IMR-90 (cell line): ENCODE measurements at regions not wholly inside any gene's neighbourhood (a gene's known extent, or its start where the extent isn't known, plus 50 kb on each side); places are given as distances from the start of the nearest gene placed in this dataset.

Experiments used
- ATAC-seq: fragments of 200-7000 bp; cut with Tn5 transposase; 2 replicates; pipeline ENCODE4 v1.9.1; 2020; ENCODE audit warnings: low read depth, mild to moderate bottlenecking, moderate library complexity
- BruUV-seq: library from RNA; stranded (reverse); fragments of 400-500 nt; replicated peaks from 2 replicates; lab custom pipeline; 2021; lab: Mats Ljungman, UMichigan
- CTCF ChIA-PET: fragments of 300-600 bp; formaldehyde crosslinking; extraction: SDS; loops from one replicate; lab custom pipeline; 2021; ENCODE audit warnings: antibody characterized with exemption; lab: Yijun Ruan, JAX
- POLR2A ChIA-PET: fragments of 300-600 bp; sonication (Branson Sonifier 250); formaldehyde crosslinking; loops from one replicate; lab custom pipeline; 2022; ENCODE audit warnings: antibody characterized with exemption; ENCODE audit not compliant: unreplicated experiment; lab: Charles Lee
- DNase-seq: peaks from one replicate; pipeline ENCODE4 v3.0.0; 2013
- H2AFZ ChIP-seq: replicated peaks from 2 replicates; pipeline ENCODE3; 2013; ENCODE audit warnings: low read length, mild to moderate bottlenecking; ENCODE audit not compliant: poor library complexity
- H2AK5ac ChIP-seq: 2 replicates; pipeline ENCODE4 v1.6.1; 2013; ENCODE audit warnings: low read depth, low read length, inconsistent platforms
- H2AK9ac ChIP-seq: replicated peaks from 2 replicates; pipeline ENCODE3; 2013; ENCODE audit warnings: mild to moderate bottlenecking, low read depth, low read length, moderate library complexity; ENCODE audit not compliant: poor library complexity
- H2BK120ac ChIP-seq: 2 replicates; pipeline ENCODE4 v1.6.1; 2013; ENCODE audit warnings: low read depth, low read length, inconsistent platforms
- H2BK15ac ChIP-seq: 3 replicates; pipeline ENCODE4 v1.6.1; 2013; ENCODE audit warnings: low read depth, low read length, inconsistent platforms
- H2BK20ac ChIP-seq: 2 replicates; pipeline ENCODE4 v1.6.1; 2013; ENCODE audit warnings: low read depth, mild to moderate bottlenecking, inconsistent platforms, low read length, moderate library complexity
- H2BK5ac ChIP-seq: 2 replicates; pipeline ENCODE4 v1.6.1; 2013; ENCODE audit warnings: mild to moderate bottlenecking, low read depth, low read length, inconsistent platforms; ENCODE audit not compliant: poor library complexity, severe bottlenecking
- H3K14ac ChIP-seq: replicated peaks from 2 replicates; pipeline ENCODE4 v1.6.1; 2013; ENCODE audit warnings: low read depth, low read length, inconsistent platforms
- H3K18ac ChIP-seq: 2 replicates; pipeline ENCODE4 v1.6.1; 2013; ENCODE audit warnings: low read depth, low read length, control low read depth
- H3K23ac ChIP-seq: 2 replicates; pipeline ENCODE4 v1.6.1; 2013; ENCODE audit warnings: low read depth, low read length, inconsistent platforms
- H3K27ac ChIP-seq: 2 replicates; pipeline ENCODE4 v1.5.1; 2013; ENCODE audit warnings: mild to moderate bottlenecking, control low read depth, low read length; ENCODE audit not compliant: insufficient read depth
- H3K27me3 ChIP-seq: 2 replicates; pipeline ENCODE4 v1.6.1; 2013; ENCODE audit warnings: low read length; ENCODE audit not compliant: control insufficient read depth, insufficient read depth
- H3K36me3 ChIP-seq: 2 replicates; pipeline ENCODE4 v1.6.1; 2013; ENCODE audit warnings: low read length, mixed read lengths; ENCODE audit not compliant: control insufficient read depth, insufficient read depth
- H3K4ac ChIP-seq: 2 replicates; pipeline ENCODE4 v1.6.1; 2013; ENCODE audit warnings: low read depth, low read length, inconsistent platforms
- H3K4me1 ChIP-seq: 2 replicates; pipeline ENCODE4 v1.6.1; 2013; ENCODE audit warnings: low read length, mixed read lengths; ENCODE audit not compliant: control insufficient read depth, insufficient read depth
- H3K4me2 ChIP-seq: 2 replicates; pipeline ENCODE4 v1.6.1; 2013; ENCODE audit warnings: low read depth, mild to moderate bottlenecking, control low read depth, low read length, moderate library complexity
- H3K4me3 ChIP-seq: 2 replicates; pipeline ENCODE4 v1.5.1; 2013; ENCODE audit warnings: low read depth, mild to moderate bottlenecking, control low read depth, low read length, moderate library complexity; ENCODE audit not compliant: insufficient read depth
- H3K56ac ChIP-seq: 2 replicates; pipeline ENCODE4 v1.6.1; 2013; ENCODE audit warnings: low read length, inconsistent platforms; ENCODE audit not compliant: insufficient read depth; ENCODE audit errors: extremely low read depth
- H3K79me1 ChIP-seq, 2 experiments: 2 replicates each; pipeline ENCODE4 v1.6.1; 2013; ENCODE audit warnings: low read length in 2 of 2, inconsistent platforms in 1 of 2, low read depth in 1 of 2
- H3K9ac ChIP-seq: 2 replicates; pipeline ENCODE4 v1.6.1; 2013; ENCODE audit warnings: low read depth, low read length, control low read depth
- H3K9me1 ChIP-seq: 2 replicates; pipeline ENCODE4 v1.6.1; 2013; ENCODE audit warnings: low read length, inconsistent platforms; ENCODE audit not compliant: insufficient read depth
- H3K9me3 ChIP-seq: 2 replicates; pipeline ENCODE4 v1.6.1; 2013; ENCODE audit warnings: low read length; ENCODE audit not compliant: control insufficient read depth, insufficient read depth
- H4K20me1 ChIP-seq: 2 replicates; pipeline ENCODE4 v1.6.1; 2013; ENCODE audit warnings: low read length, inconsistent platforms; ENCODE audit not compliant: insufficient read depth
- H4K5ac ChIP-seq: 2 replicates; pipeline ENCODE4 v1.6.1; 2013; ENCODE audit warnings: mild to moderate bottlenecking, low read depth, low read length, control low read depth
- H4K8ac ChIP-seq, 2 experiments: 2 replicates each; pipeline ENCODE4 v1.6.1; 2013; ENCODE audit warnings: low read depth in 2 of 2, low read length in 2 of 2, control low read depth in 1 of 2, inconsistent platforms in 1 of 2
- H4K91ac ChIP-seq: 2 replicates; pipeline ENCODE4 v1.6.1; 2013; ENCODE audit warnings: low read depth, low read length, inconsistent platforms; ENCODE audit not compliant: insufficient read depth
- BHLHE40 ChIP-seq: fragments of 150-350 bp; IDR thresholded peaks from 2 replicates; pipeline ENCODE4 v1.6.1; 2016; ENCODE audit warnings: mild to moderate bottlenecking, low read depth, low read length
- CEBPB ChIP-seq: IDR thresholded peaks from 2 replicates; pipeline ENCODE4 v1.6.1; 2012; ENCODE audit warnings: low read depth, low read length, improper control_type of control experiment
- CHD1 ChIP-seq: IDR thresholded peaks from 2 replicates; pipeline ENCODE4 v1.6.1; 2012; ENCODE audit warnings: low read depth, low read length, improper control_type of control experiment
- CTCF ChIP-seq: conservative IDR thresholded peaks from 2 replicates; pipeline ENCODE4 v1.5.1; 2012; ENCODE audit warnings: mild to moderate bottlenecking, low read depth, low read length, improper control_type of control experiment
- ELK1 ChIP-seq: fragments of 150-350 bp; IDR thresholded peaks from 2 replicates; pipeline ENCODE4 v1.6.1; 2016; ENCODE audit warnings: low read depth, mild to moderate bottlenecking, low read length, moderate library complexity, borderline replicate concordance
- FOS ChIP-seq: fragments of 150-350 bp; IDR thresholded peaks from 2 replicates; pipeline ENCODE4 v1.6.1; 2016; ENCODE audit warnings: low read depth, low read length
- MAFK ChIP-seq: IDR thresholded peaks from 2 replicates; pipeline ENCODE4 v1.6.1; 2012; ENCODE audit warnings: low read depth, low read length, improper control_type of control experiment
- MAZ ChIP-seq: IDR thresholded peaks from 2 replicates; pipeline ENCODE4 v1.6.1; 2012; ENCODE audit warnings: low read depth, mild to moderate bottlenecking, low read length, improper control_type of control experiment, moderate library complexity, borderline replicate concordance
- MXI1 ChIP-seq: IDR thresholded peaks from 2 replicates; pipeline ENCODE4 v1.6.1; 2012; ENCODE audit warnings: low read depth, mild to moderate bottlenecking, low read length, moderate library complexity, borderline replicate concordance
- NFE2L2 ChIP-seq: fragments of 150-350 bp; IDR thresholded peaks from 2 replicates; pipeline ENCODE4 v1.6.1; 2016; ENCODE audit warnings: low read depth, mild to moderate bottlenecking, low read length
- POLR2A ChIP-seq: IDR thresholded peaks from 2 replicates; pipeline ENCODE4 v1.6.1; 2012; ENCODE audit warnings: mild to moderate bottlenecking, low read depth, low read length
- RAD21 ChIP-seq: IDR thresholded peaks from 2 replicates; pipeline ENCODE4 v1.6.1; 2012; ENCODE audit warnings: low read length, improper control_type of control experiment
- RCOR1 ChIP-seq: IDR thresholded peaks from 2 replicates; pipeline ENCODE4 v1.6.1; 2012; ENCODE audit warnings: mild to moderate bottlenecking, low read length, improper control_type of control experiment; ENCODE audit not compliant: insufficient replicate concordance
- RFX5 ChIP-seq: IDR thresholded peaks from 2 replicates; pipeline ENCODE4 v1.8.0; 2012; ENCODE audit warnings: low read depth, mild to moderate bottlenecking, low read length, moderate library complexity
- SMC3 ChIP-seq: fragments of 150-350 bp; IDR thresholded peaks from 2 replicates; pipeline ENCODE4 v1.6.1; 2016; ENCODE audit warnings: low read depth, mild to moderate bottlenecking, antibody characterized with exemption, low read length, moderate library complexity
- USF2 ChIP-seq: fragments of 150-350 bp; IDR thresholded peaks from 2 replicates; pipeline ENCODE4 v1.6.1; 2017; ENCODE audit warnings: mild to moderate bottlenecking, antibody characterized with exemption, low read length, low read depth
- WGBS, 2 experiments: methylation state at CpG; one replicate each; pipeline versions ENCODE4 v1.1.5 to v1.1.7; 2013; ENCODE audit warnings: missing lambda C conversion rate in 2 of 2; ENCODE audit not compliant: insufficient read length in 1 of 2; ENCODE audit errors: extremely low coverage in 2 of 2; 5-methylcytosine and 5-hydroxymethylcytosine counted together
- dilution Hi-C: fragments of 300-500 bp; cut with HindIII; formaldehyde crosslinking; loops from one replicate; pipeline ENCODE4 v1.14.3; 2018; ENCODE audit warnings: low sequenced_read_pairs; ENCODE audit not compliant: unreplicated experiment
- in situ Hi-C: fragments of 300-500 bp; cut with MboI; formaldehyde crosslinking; loops from 3 replicates; pipeline ENCODE4 v1.14.3; 2019; ENCODE audit warnings: low sequenced_read_pairs, inconsistent platforms, mixed read lengths
- intact Hi-C: fragments of 100-400 bp; cut with micrococcal nuclease; formaldehyde crosslinking; loops from 2 replicates; pipeline ENCODE4 v1.10.0; 2022

- Histone ChIP-seq H3K4me1 (no peaks in the 10 kb centered on the region), H3K4ac (no peak overlapping the region), H3K79me1 (no peaks in the 10 kb centered on the region), H3K18ac (no peak overlapping the region), H3K27me3 (no peaks in the 10 kb centered on the region), H3K9me1 (no peaks in the 10 kb centered on the region), H3K14ac (no peak overlapping the region), H3K4me2 (no peak overlapping the region), H4K5ac (no peak overlapping the region), H2BK5ac (no peak overlapping the region), H3K27ac (no peak overlapping the region), H4K20me1 (no peaks in the 10 kb centered on the region), H2BK120ac (no peak overlapping the region), H2BK15ac (no peak overlapping the region), H4K8ac (no peak overlapping the region), H2AK5ac (no peak overlapping the region), H3K9me3 (peaks cover 2% of the 10 kb centered on the region; the same call in 1 of the 2 replicates), H2BK20ac (no peak overlapping the region), H3K36me3 (no peaks in the 10 kb centered on the region), H2AK9ac (no peak overlapping the region), H3K4me3 (no peak overlapping the region), H2AFZ (no peak overlapping the region), H3K56ac (no peak overlapping the region), H3K23ac (no peak overlapping the region), H3K9ac (no peak overlapping the region), H4K91ac (no peak overlapping the region)
- no CpG with 5 or more reads among the region's 6 CpGs for WGBS, 2 experiments
- ChIA-PET CTCF (no interaction called here), POLR2A (no interaction called here)
- ATAC-seq = no peak
- intact Hi-C loops (no loop called here), dilution Hi-C loops (no loop called here), in situ Hi-C loops (no loop called here)
- no TSS peak for BruUV-seq
- TF ChIP-seq ELK1 = no peak
- TF ChIP-seq BHLHE40 = no peak
- TF ChIP-seq SMC3 = no peak
- TF ChIP-seq CTCF = no peak
- TF ChIP-seq RFX5 = no peak
- no peak for TF ChIP-seq MAFK
- TF ChIP-seq USF2 = no peak
- no peak for TF ChIP-seq RCOR1
- TF ChIP-seq CEBPB = no peak
- no peak for TF ChIP-seq FOS
- no peak for TF ChIP-seq RAD21
- TF ChIP-seq MAZ = no peak
- no peak for TF ChIP-seq MXI1
- no peak for TF ChIP-seq NFE2L2
- no peak for TF ChIP-seq CHD1
- TF ChIP-seq POLR2A = no peak
- DNase-seq = no peak
These were observed 763.5 kb upstream of the POU3F3 start for GRCh38 chr2:104090407-104090806.
